ENCODE measurements at regions not wholly inside any gene's neighbourhood (a gene's known extent, or its start where the extent isn't known, plus 50 kb on each side); places are given as distances from the start of the nearest gene placed in this dataset.

DNA sequence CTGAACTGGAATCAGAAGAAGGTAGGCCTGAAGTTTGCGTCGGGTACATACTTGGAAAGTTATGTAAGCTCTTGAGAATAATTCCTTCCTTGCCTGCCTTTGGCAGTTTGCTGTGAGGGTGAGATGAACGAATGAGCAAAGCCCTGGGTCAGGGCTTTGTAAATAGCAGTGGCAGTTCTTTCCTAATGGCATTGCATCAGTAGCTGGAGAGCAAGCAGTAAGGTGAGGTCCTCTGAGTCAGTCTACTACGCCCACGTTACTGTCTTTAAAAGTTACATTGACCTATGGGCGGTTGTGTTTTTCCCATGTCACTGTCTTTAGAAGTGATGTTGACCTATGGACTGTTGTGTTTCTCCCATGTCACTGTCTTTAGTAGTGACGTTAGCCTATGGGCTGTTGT lies 179.1 kb upstream of the E2F8 start:
- Histone ChIP-seq H3K36me3 (replicated peaks in 1 of 2; ENCODE audit: control insufficient read depth in 1 of 2, insufficient read depth in 2 of 2, low read length in 2 of 2) (no peaks in the 10 kb centered on the region), H2AFZ (ENCODE audit: insufficient read depth, low read depth, low read length, poor library complexity, severe bottlenecking) (no peak overlapping the region), H3K9me3 (replicated peaks in 1 of 2; ENCODE audit: control insufficient read depth in 1 of 2, insufficient read depth in 1 of 2, low read length in 2 of 2) (no peaks in the 10 kb centered on the region), H3K27ac (ENCODE audit: low read depth in 1 of 2, low read length in 2 of 2) (no peak overlapping the region), H3K9ac (ENCODE audit: insufficient read depth, low read length, poor library complexity, severe bottlenecking) (no peak overlapping the region), H3K79me2 (ENCODE audit: insufficient read depth, low read length) (no peaks in the 10 kb centered on the region), H3K4me3 (replicated peaks in 1 of 3; ENCODE audit: low read depth in 2 of 3, low read length in 3 of 3) (no peak overlapping the region), H3K4me2 (replicated peaks; ENCODE audit: extremely low read depth, low read length, poor library complexity, severe bottlenecking) (no peak overlapping the region), H4K20me1 (ENCODE audit: insufficient read depth, low read length) (no peaks in the 10 kb centered on the region), H3K4me1 (ENCODE audit: control insufficient read depth in 1 of 2, insufficient read depth in 2 of 2, low read length in 2 of 2) (no peaks in the 10 kb centered on the region), H3K27me3 (ENCODE audit: control insufficient read depth in 2 of 2, insufficient read depth in 2 of 2, low read length in 2 of 2) (no peaks in the 10 kb centered on the region)
- no peaks in the 10 kb centered on the region for H3K36me3 Mint-ChIP-seq
- WGBS (ENCODE audit: insufficient coverage) = 94% methylated on average over 5 of the region's 7 CpGs
- H3K4me3 Mint-ChIP-seq = no peak overlapping the region
- no peak for DNase-seq
- H3K27me3 Mint-ChIP-seq (ENCODE audit: low read depth in 3 of 3) = peaks cover 0 to 10% (median 2%) of the 10 kb centered on the region in 3 donors
- intact Hi-C loops (cut with micrococcal nuclease) = no loop called here
- H3K27ac Mint-ChIP-seq = no peak overlapping the region
- H3K4me1 Mint-ChIP-seq = no peaks in the 10 kb centered on the region
- peaks cover 0 to 5% (median 3%) of the 10 kb centered on the region in 7 donors for H3K9me3 Mint-ChIP-seq
- TF ChIP-seq, protein P1, sequence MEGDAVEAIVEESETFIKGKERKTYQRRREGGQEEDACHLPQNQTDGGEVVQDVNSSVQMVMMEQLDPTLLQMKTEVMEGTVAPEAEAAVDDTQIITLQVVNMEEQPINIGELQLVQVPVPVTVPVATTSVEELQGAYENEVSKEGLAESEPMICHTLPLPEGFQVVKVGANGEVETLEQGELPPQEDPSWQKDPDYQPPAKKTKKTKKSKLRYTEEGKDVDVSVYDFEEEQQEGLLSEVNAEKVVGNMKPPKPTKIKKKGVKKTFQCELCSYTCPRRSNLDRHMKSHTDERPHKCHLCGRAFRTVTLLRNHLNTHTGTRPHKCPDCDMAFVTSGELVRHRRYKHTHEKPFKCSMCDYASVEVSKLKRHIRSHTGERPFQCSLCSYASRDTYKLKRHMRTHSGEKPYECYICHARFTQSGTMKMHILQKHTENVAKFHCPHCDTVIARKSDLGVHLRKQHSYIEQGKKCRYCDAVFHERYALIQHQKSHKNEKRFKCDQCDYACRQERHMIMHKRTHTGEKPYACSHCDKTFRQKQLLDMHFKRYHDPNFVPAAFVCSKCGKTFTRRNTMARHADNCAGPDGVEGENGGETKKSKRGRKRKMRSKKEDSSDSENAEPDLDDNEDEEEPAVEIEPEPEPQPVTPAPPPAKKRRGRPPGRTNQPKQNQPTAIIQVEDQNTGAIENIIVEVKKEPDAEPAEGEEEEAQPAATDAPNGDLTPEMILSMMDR (IDR thresholded peaks at IDR 0.05) = no peak

DNA sequence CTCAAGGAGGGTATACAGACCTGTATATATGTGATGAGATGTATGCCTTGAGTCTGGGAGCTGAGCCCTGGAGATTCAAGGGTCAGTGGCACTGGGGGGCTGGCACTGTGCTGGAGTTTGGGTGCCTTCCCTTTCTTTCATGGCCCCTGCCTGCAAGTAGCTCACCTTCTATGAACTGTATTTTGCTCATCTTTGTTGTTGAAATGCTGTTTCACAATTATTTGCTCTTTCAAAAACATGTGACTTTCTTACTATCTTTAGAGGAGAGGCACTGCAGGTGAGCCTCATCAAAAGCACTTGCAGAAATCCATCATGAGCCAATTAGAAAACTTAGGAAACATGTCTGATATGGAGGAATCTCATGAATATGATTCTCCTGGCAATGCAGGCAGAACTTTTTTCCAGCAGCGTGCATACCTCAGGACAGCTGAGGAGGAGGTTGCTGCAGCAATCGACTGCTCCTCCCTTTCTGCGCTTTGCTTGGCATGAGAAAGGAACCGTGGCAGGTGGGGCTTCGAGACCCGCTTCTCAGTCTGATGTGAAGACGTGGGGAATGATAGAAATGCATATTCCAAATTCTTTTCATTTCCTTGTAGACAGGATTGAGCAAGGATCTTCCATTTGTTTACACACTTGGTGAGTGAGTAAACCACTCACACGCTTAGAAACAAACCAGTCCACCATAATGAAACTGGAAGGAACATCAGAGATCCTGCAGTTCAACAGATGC lies 178.4 kb upstream of the E2F8 start:
- H3K9me3 ChIP-seq (replicated peaks in 1 of 2; ENCODE audit: control insufficient read depth in 1 of 2, insufficient read depth in 1 of 2, low read length in 2 of 2) = no peaks in the 10 kb centered on the region
- intact Hi-C loops (cut with micrococcal nuclease) = no loop called here
- H3K4me3 ChIP-seq (replicated peaks in 1 of 3; ENCODE audit: low read depth in 2 of 3, low read length in 3 of 3) = no peak overlapping the region
- H3K4me2 ChIP-seq (replicated peaks; ENCODE audit: extremely low read depth, low read length, poor library complexity, severe bottlenecking) = no peak overlapping the region
- Mint-ChIP-seq H3K27ac (no peak overlapping the region), H3K4me3 (no peak overlapping the region), H3K27me3 (ENCODE audit: low read depth in 3 of 3) (peaks cover 2 to 11% (median 3%) of the 10 kb centered on the region in 3 donors), H3K9me3 (peaks cover 0 to 7% (median 3%) of the 10 kb centered on the region in 7 donors), H3K4me1 (no peaks in the 10 kb centered on the region), H3K36me3 (no peaks in the 10 kb centered on the region)
- H3K27me3 ChIP-seq (ENCODE audit: control insufficient read depth in 2 of 2, insufficient read depth in 2 of 2, low read length in 2 of 2) = no peaks in the 10 kb centered on the region
- TF ChIP-seq, protein P1 (IDR thresholded peaks at IDR 0.05) = no peak
- no peaks in the 10 kb centered on the region for H4K20me1 ChIP-seq (ENCODE audit: insufficient read depth, low read length)
- no peak overlapping the region for H3K27ac ChIP-seq (ENCODE audit: low read depth in 1 of 2, low read length in 2 of 2)
- H3K9ac ChIP-seq (ENCODE audit: insufficient read depth, low read length, poor library complexity, severe bottlenecking) = no peak overlapping the region
- H3K79me2 ChIP-seq (ENCODE audit: insufficient read depth, low read length) = no peaks in the 10 kb centered on the region
- H3K4me1 ChIP-seq (ENCODE audit: control insufficient read depth in 1 of 2, insufficient read depth in 2 of 2, low read length in 2 of 2) = no peaks in the 10 kb centered on the region
- no peak overlapping the region for H2AFZ ChIP-seq (ENCODE audit: insufficient read depth, low read depth, low read length, poor library complexity, severe bottlenecking)
- 85% methylated on average over 2 of the region's 8 CpGs for WGBS (ENCODE audit: insufficient coverage)
- H3K36me3 ChIP-seq (replicated peaks in 1 of 2; ENCODE audit: control insufficient read depth in 1 of 2, insufficient read depth in 2 of 2, low read length in 2 of 2) = no peaks in the 10 kb centered on the region
- no peak for DNase-seq
